HCT116 (cell line): ENCODE measurements at regions not wholly inside any gene's neighbourhood (a gene's known extent, or its start where the extent isn't known, plus 50 kb on each side); places are given as distances from the start of the nearest gene placed in this dataset.

ENCODE experiments used
- ATAC-seq: fragments of 200-7000 bp; cut with Tn5 transposase; 2 replicates; pipeline ENCODE4 v1.9.1; 2020; ENCODE audit warnings: mild to moderate bottlenecking, moderate library complexity
- BruUV-seq: library from RNA; stranded (reverse); fragments of 400-500 nt; replicated peaks from 2 replicates; lab custom pipeline; 2021; lab: Mats Ljungman, UMichigan
- CTCF ChIA-PET: fragments of 300-600 bp; sonication (Branson Sonifier 250); formaldehyde crosslinking; loops from one replicate; lab custom pipeline; 2021; ENCODE audit warnings: antibody characterized with exemption; lab: Charles Lee
- POLR2A ChIA-PET: fragments of 300-600, 350-600 bp; sonication (Branson Sonifier 250); formaldehyde crosslinking; loops from one replicate; lab custom pipeline; 2021; ENCODE audit warnings: antibody characterized with exemption; lab: Charles Lee
- RAD21 ChIA-PET, 2 experiments: fragments of 300-600 bp; sonication (Branson Sonifier 250); formaldehyde crosslinking; loops; one replicate each; lab custom pipeline; 2023; ENCODE audit warnings: low total read pairs in 2 of 2; ENCODE audit not compliant: uncharacterized antibody in 2 of 2, unreplicated experiment in 2 of 2, low non-redundant PET in 1 of 2; lab: Charles Lee
- DNase-seq: peaks from one replicate; pipeline ENCODE4 v3.0.0-alpha.2; 2010; ENCODE audit warnings: low read depth, low spot score
- H2AFZ ChIP-seq: fragments of 200-600 bp; shearing (Covaris generic), sonication (generic); 2 replicates; pipeline ENCODE4 v1.6.1; 2017; ENCODE audit warnings: low read depth, mixed run types, mixed read lengths, antibody characterized with exemption, low read length; ENCODE audit not compliant: poor library complexity, severe bottlenecking
- H3K27ac ChIP-seq: 2 replicates; pipeline ENCODE4 v1.5.1; 2012; ENCODE audit warnings: low read depth, low read length
- H3K27me3 ChIP-seq: fragments of 200-600 bp; sonication (generic); 2 replicates; pipeline ENCODE4 v1.6.1; 2016; ENCODE audit warnings: mixed run types, low read length, mixed read lengths; ENCODE audit not compliant: insufficient read depth
- H3K36me3 ChIP-seq, 2 experiments: fragments of 200-500 bp in 1 of 2; fragments of 200-600 bp in 1 of 2; sonication (Bioruptor generic) in 1 of 2; sonication (generic) in 1 of 2; 2 replicates each; pipeline versions ENCODE4 v1.5.1 to v1.6.1; 2014 to 2016; ENCODE audit warnings: low read length in 2 of 2, inconsistent platforms in 1 of 2, mixed read lengths in 1 of 2, mixed run types in 1 of 2; ENCODE audit not compliant: insufficient read depth in 2 of 2, control insufficient read depth in 1 of 2
- H3K4me1 ChIP-seq, 2 experiments: fragments of 200-600 bp in 1 of 2; sonication (generic) in 1 of 2; 2 replicates each; pipeline versions ENCODE4 v1.5.1 to v1.6.1; 2012 to 2017; ENCODE audit warnings: low read length in 2 of 2, inconsistent platforms in 1 of 2, mild to moderate bottlenecking in 1 of 2, mixed read lengths in 1 of 2, mixed run types in 1 of 2, moderate library complexity in 1 of 2; ENCODE audit not compliant: insufficient read depth in 2 of 2, control insufficient read depth in 1 of 2
- H3K4me2 ChIP-seq: fragments of 200-600 bp; sonication (generic); 2 replicates; pipeline ENCODE4 v1.6.1; 2017; ENCODE audit warnings: mixed run types, low read length, mixed read lengths
- H3K4me3 ChIP-seq, 2 experiments: fragments of 200-600 bp in 1 of 2; sonication (generic) in 1 of 2; replicated peaks in 1 of 2; 2 replicates each; pipeline ENCODE4 v1.5.1; 2011 to 2016; ENCODE audit warnings: low read length in 2 of 2, control low read depth in 1 of 2, low read depth in 1 of 2, mild to moderate bottlenecking in 1 of 2, mixed read lengths in 1 of 2, mixed run types in 1 of 2
- H3K79me2 ChIP-seq: fragments of 200-600 bp; sonication (generic); 2 replicates; pipeline ENCODE4 v1.6.1; 2017; ENCODE audit warnings: mild to moderate bottlenecking, mixed run types, low read length, moderate library complexity, mixed read lengths; ENCODE audit not compliant: insufficient read depth
- H3K9ac ChIP-seq: fragments of 200-600 bp; sonication (generic); 2 replicates; pipeline ENCODE4 v1.6.1; 2016; ENCODE audit warnings: low read length, mixed read lengths
- H3K9me2 ChIP-seq: fragments of 200-600 bp; sonication (generic), shearing (Covaris generic); 2 replicates; pipeline ENCODE4 v1.6.1; 2017; ENCODE audit warnings: mixed run types, mild to moderate bottlenecking, moderate library complexity; ENCODE audit not compliant: insufficient read depth
- H3K9me3 ChIP-seq, 2 experiments: fragments of 200-500 bp in 1 of 2; fragments of 200-600 bp in 1 of 2; sonication (Bioruptor generic) in 1 of 2; sonication (generic) in 1 of 2; 2 replicates each; pipeline ENCODE4 v1.6.1; 2014 to 2017; ENCODE audit warnings: low read length in 2 of 2, mixed read lengths in 2 of 2, inconsistent platforms in 1 of 2, low read depth in 1 of 2, mild to moderate bottlenecking in 1 of 2, mixed run types in 1 of 2, moderate library complexity in 1 of 2; ENCODE audit not compliant: control insufficient read depth in 1 of 2, insufficient read depth in 1 of 2
- H4K20me1 ChIP-seq: fragments of 200-600 bp; sonication (generic), shearing (Covaris generic); 2 replicates; pipeline ENCODE4 v1.6.1; 2017; ENCODE audit warnings: mixed run types, mild to moderate bottlenecking, moderate library complexity; ENCODE audit not compliant: insufficient read depth
- CBX3 ChIP-seq: IDR thresholded peaks from 2 replicates; pipeline ENCODE4 v1.6.1; 2012; ENCODE audit warnings: low read depth
- CEBPB ChIP-seq: IDR thresholded peaks from 2 replicates; pipeline ENCODE4 v1.6.1; 2012; ENCODE audit warnings: low read depth
- CTCF ChIP-seq, 3 experiments: fragments of 200-600 bp in 1 of 3; sonication (generic) in 1 of 3; IDR thresholded peaks in 2 of 3; conservative IDR thresholded peaks in 1 of 3; 2 replicates each; pipeline ENCODE4 v1.5.1; 2012 to 2017; ENCODE audit warnings: low read depth in 2 of 3, low read length in 2 of 3, antibody characterized with exemption in 1 of 3, borderline replicate concordance in 1 of 3, control low read depth in 1 of 3, mild to moderate bottlenecking in 1 of 3, mixed read lengths in 1 of 3, mixed run types in 1 of 3, moderate library complexity in 1 of 3; ENCODE audit not compliant: insufficient read depth in 1 of 3
- EGR1 ChIP-seq: IDR thresholded peaks from 2 replicates; pipeline ENCODE4 v1.6.1; 2012; ENCODE audit warnings: low read depth
- EZH2phosphoT487 ChIP-seq: fragments of 200-600 bp; IDR thresholded peaks from 2 replicates; pipeline ENCODE4 v1.6.1; 2018; ENCODE audit warnings: antibody characterized with exemption, borderline replicate concordance
- MAX ChIP-seq: IDR thresholded peaks from 2 replicates; pipeline ENCODE4 v1.6.1; 2012
- RAD21 ChIP-seq: IDR thresholded peaks from 2 replicates; pipeline ENCODE4 v1.6.1; 2012; ENCODE audit warnings: low read depth, mild to moderate bottlenecking
- REST ChIP-seq: IDR thresholded peaks from 2 replicates; pipeline ENCODE4 v1.6.1; 2012; ENCODE audit warnings: low read depth
- SIN3A ChIP-seq: IDR thresholded peaks from 2 replicates; pipeline ENCODE4 v1.6.1; 2012; ENCODE audit warnings: low read depth
- SP1 ChIP-seq: IDR thresholded peaks from 2 replicates; pipeline ENCODE4 v1.6.1; 2012; ENCODE audit warnings: low read depth
- SRF ChIP-seq: IDR thresholded peaks from 2 replicates; pipeline ENCODE4 v1.6.1; 2012; ENCODE audit warnings: low read depth
- TCF7L2 ChIP-seq: IDR thresholded peaks from 2 replicates; pipeline ENCODE4 v1.7.0; 2011; ENCODE audit warnings: borderline replicate concordance, inconsistent platforms; ENCODE audit not compliant: insufficient read depth, insufficient read length; ENCODE audit errors: extremely low read depth
- ZBTB33 ChIP-seq: IDR thresholded peaks from 2 replicates; pipeline ENCODE4 v1.6.1; 2011; ENCODE audit warnings: mild to moderate bottlenecking, low read length, moderate library complexity; ENCODE audit not compliant: insufficient replicate concordance; ENCODE audit errors: extremely low read depth
- ZFX ChIP-seq: fragments of 450-650 bp; IDR thresholded peaks from 2 replicates; pipeline ENCODE4 v1.6.1; 2017
- intact Hi-C: fragments of 100-400 bp; cut with micrococcal nuclease; formaldehyde crosslinking; loops from 2 replicates; pipeline ENCODE4 v1.10.0; 2022

- no peaks in the 10 kb centered on the region for H3K36me3 ChIP-seq
- H3K4me1 ChIP-seq: peaks cover 14 to 15% of the 10 kb centered on the region in 2 experiments
- H3K27me3 ChIP-seq: no peaks in the 10 kb centered on the region
- no peak overlapping the region for H2AFZ ChIP-seq
- no peaks in the 10 kb centered on the region for H3K9me3 ChIP-seq
- no TSS peak for BruUV-seq
- H4K20me1 ChIP-seq: no peaks in the 10 kb centered on the region
- intact Hi-C loops: no loop called here
- no peak overlapping the region for H3K27ac ChIP-seq
- no peak overlapping the region for H3K4me3 ChIP-seq
- ChIA-PET CTCF (no interaction called here), RAD21 (no interaction called here), POLR2A (no interaction called here)
- DNase-seq: no peak
- no peaks in the 10 kb centered on the region for H3K79me2 ChIP-seq
- TF ChIP-seq SP1 (peak; percentile 20; the same call in 1 of the 2 replicates), SRF (no peak)
- no peaks in the 10 kb centered on the region for H3K9me2 ChIP-seq
- H3K4me2 ChIP-seq: peak overlapping the region; percentile 16
- H3K9ac ChIP-seq: no peak overlapping the region
- ATAC-seq: peak; percentile 22; the same call in 1 of the 2 replicates
These were observed 69.4 kb upstream of the SOX13 start for GRCh38 chr1:204003536-204003935.

GRCh38 chr1:204011426-204011825 is 61.5 kb upstream of the SOX13 start:
- H3K79me2 ChIP-seq: no peaks in the 10 kb centered on the region
- H3K9ac ChIP-seq: no peak overlapping the region
- no peak overlapping the region for H3K27ac ChIP-seq
- H2AFZ ChIP-seq: no peak overlapping the region
- intact Hi-C loops: no loop called here
- DNase-seq (no peak), ATAC-seq (no peak)
- no peaks in the 10 kb centered on the region for H3K9me2 ChIP-seq
- ChIA-PET RAD21 (no interaction called here), CTCF (no interaction called here), POLR2A (no interaction called here)
- no peak overlapping the region for H3K4me3 ChIP-seq
- H3K9me3 ChIP-seq: no peaks in the 10 kb centered on the region
- no peaks in the 10 kb centered on the region for H4K20me1 ChIP-seq
- no peaks in the 10 kb centered on the region for H3K4me1 ChIP-seq
- H3K4me2 ChIP-seq: no peak overlapping the region
- no TSS peak for BruUV-seq
- no peaks in the 10 kb centered on the region for H3K36me3 ChIP-seq
- no peaks in the 10 kb centered on the region for H3K27me3 ChIP-seq
- TF ChIP-seq MAX (no peak), TCF7L2 (no peak), CEBPB (no peak), CTCF (IDR thresholded peaks at IDR 0.05 in 2 of 3, conservative IDR thresholded peaks at IDR 0.05 in 1 of 3; ENCODE audit: borderline replicate concordance in 1 of 3, insufficient read depth in 1 of 3, low read depth in 2 of 3, low read length in 2 of 3) (no peak), RAD21 (no peak), CBX3 (no peak), REST (no peak), ZFX (no peak), ZBTB33 (no peak), SIN3A (no peak), EGR1 (no peak), EZH2phosphoT487 (no peak)
